ENCODE measurements at regions not wholly inside any gene's neighbourhood (a gene's known extent, or its start where the extent isn't known, plus 50 kb on each side); places are given as distances from the start of the nearest gene placed in this dataset.
"Not testable (repeated sequence)": the region's sequence is repeated elsewhere in the genome, so short reads cannot be mapped to it uniquely, and the experiment has no call there.

- DNase-seq (ENCODE audit: low read depth in 4 of 4, low spot score in 1 of 4), result no peak
These were observed 179.9 kb upstream of the THBS1 start for GRCh38 chr15:39400821-39401550.

DNA sequence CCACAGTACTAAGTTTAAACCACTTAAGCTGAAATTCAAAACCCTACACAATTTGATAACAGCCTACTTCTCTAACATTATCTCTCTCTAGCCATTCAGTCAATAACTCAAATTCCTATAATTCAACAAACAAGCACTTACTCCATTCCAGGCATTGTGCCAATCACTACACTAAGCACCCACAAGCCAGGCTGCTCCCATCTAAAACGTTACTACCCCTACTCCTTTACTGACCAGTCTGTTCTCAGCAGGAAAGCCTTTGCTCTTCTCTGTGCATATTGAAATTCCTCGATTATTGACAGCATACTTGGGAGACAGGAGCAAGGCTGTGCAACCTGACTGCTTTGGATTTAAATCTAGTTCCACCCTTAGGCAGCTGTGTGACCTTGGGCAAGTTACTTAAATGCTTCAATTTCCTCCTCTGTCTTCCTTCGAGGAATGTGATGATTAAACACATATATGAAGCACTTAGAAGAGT is 177.2 kb upstream of the THBS1 start:
- no peak for DNase-seq (ENCODE audit: low read depth in 4 of 4, low spot score in 1 of 4)

- no peak for DNase-seq (ENCODE audit: low read depth in 4 of 4, low spot score in 1 of 4)
These were observed 176.1 kb upstream of the THBS1 start for GRCh38 chr15:39404767-39405181.

DNA sequence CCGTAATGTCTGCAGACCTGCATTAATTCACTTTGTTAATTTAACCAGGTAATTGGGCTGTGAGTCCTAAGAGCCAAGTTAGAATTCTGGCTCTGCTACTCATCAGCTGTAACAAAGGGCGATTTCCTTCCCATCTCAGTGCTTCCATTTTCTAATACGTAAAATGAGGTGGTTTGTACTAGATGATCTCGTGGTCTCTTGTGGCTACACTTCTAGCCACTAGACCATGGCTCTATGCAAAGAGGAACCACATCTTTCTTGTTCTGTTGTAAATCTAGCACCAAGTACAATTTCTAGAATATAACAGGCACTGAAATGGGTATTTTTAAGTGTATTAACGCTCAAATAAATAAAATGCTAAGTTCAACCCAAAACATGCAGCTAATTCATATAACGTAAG is 174.4 kb upstream of the THBS1 start:
- DNase-seq (ENCODE audit: low read depth in 4 of 4, low spot score in 1 of 4), result no peak

- DNase-seq (ENCODE audit: low read depth in 4 of 4, low spot score in 1 of 4), result no peak
These were observed 173.8 kb upstream of the THBS1 start for GRCh38 chr15:39407116-39407515.

DNA sequence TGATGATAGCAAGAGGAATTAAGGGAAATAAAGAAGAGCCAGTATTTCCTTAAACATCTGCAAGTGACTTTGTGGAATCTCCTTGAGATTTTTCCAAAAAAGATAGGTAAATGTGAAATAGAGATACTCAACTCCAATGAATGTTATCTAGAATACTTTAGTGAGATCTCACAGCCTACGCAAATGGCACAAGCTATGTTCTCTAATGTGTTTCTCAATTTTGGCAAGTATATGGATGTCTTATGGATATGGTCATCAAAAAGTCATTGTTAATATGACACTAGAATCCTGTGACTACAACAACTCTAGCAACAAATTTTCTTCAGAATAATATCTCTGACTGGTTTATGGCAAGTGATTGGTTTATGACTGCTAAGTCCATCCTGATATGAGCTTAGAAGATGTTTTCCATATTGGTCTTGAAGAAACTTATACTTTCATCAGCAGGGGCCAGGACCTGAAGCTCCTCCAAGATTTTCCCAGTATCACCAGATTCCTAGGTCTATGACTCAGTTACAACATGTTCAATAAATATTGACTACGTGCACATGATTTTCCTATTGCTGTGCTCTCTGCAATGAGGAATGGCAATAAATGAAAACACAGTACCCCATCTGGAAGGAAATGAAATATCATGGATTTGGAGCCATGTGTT is 170.9 kb upstream of the THBS1 start:
- no peak for DNase-seq (ENCODE audit: low read depth in 4 of 4, low spot score in 1 of 4)

DNA sequence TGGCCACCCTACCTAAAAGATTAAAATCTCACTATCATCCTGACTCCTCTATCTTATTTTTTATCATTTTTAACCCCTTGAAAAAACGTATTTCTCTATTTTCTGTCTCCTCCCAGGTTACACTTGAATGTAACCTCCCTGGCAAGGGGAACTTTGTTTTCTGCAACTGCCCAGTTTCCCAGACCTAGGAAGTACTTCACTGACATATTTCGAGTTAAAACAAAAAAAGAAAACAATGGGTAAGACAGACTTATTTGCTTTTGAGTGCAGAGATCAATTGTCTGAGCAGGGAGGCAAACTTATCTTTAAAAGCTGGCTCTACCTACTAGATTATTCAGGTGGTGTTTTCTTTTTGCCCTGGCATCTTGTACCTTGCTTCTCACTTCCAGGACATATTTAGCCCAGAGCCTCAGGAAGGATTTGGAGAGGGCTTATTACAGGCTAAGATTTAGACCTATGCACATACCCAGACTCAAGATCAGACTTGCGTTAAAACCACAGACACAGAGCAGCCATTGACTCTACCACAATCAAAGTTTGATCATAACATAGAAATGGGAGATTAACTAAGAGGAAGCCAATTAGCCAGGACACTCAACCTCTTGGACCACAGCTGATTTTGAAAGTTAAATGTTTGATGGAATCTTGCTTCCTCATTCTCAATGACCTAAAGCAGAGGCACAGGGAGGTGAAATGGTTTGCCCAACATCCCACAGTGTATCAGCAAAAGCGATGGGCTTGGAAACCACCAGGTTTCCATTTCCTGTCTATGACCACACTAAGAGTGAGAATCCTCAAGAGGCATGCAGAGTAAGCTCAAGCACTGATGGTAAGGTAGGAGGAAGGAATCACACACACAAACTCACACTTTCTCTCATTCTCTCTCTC is 169.5 kb upstream of the THBS1 start:
- DNase-seq (ENCODE audit: low read depth in 4 of 4, low spot score in 1 of 4), result no peak

GRCh38 chr15:39413558-39413957 is 167.3 kb upstream of the THBS1 start:
- DNase-seq (ENCODE audit: low read depth in 4 of 4, low spot score in 1 of 4), result no peak

DNA sequence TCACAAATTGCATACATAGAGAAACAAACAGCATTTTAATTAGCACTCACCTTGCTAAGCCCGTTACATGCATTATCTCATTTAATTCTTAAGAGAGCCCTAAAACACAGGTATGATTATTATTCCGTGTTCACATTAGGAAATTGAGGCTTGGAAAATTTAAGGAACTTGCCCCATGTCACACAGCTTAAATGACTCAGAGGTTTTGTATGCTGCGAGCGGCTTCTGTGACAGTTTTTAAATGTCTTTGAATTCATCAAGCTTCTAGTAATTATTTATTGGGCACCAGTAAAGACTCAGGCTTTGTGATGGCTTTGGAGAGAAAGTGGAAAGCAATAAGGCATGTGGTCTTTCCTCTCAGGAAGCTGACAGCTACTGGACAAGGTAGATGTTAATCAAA is 166.7 kb upstream of the THBS1 start:
- no peak for DNase-seq (ENCODE audit: low read depth in 4 of 4, low spot score in 1 of 4)

- DNase-seq (ENCODE audit: low read depth in 4 of 4, low spot score in 1 of 4), result no peak
These were observed 165.2 kb upstream of the THBS1 start for GRCh38 chr15:39415634-39416033.

- no peak for DNase-seq (ENCODE audit: low read depth in 4 of 4, low spot score in 1 of 4)
These were observed 164.6 kb upstream of the THBS1 start for GRCh38 chr15:39416258-39416657.

DNA sequence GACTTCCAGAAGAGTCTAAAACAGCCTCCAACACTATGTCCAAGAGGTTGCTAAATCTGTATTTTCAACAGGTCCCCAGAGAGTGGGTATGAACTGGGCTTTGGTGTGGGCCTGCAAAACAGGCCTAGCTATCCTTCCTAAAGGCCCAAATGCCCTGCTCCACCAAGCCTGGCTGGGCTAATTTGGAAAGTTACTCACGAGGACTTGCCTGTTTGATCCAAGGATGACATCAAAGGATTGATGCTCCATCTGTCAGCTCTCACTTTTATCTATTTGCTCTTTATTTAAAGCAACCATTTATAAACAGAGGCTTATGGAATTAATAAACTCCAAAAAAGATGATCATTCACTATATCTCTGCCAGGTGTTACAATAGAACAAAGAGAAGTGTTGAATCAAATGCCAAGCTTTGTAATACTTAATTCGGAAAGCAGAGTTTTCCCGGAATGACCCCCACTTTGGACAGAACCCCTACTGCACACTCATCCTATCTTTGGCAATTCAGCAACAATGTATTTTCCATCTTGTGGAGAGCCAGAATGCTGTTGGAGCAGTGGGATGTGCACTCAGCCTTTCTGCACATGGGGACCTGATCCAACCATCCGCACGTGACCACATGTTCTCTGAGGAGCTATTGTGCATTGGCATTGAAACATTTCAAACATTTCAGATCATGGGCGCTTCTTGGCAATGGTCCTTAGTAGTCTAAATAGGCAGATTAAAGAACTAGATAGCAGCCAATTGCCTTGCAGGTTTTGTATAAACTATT is 163.3 kb upstream of the THBS1 start:
- DNase-seq (ENCODE audit: low read depth in 4 of 4, low spot score in 1 of 4), result no peak

- DNase-seq (ENCODE audit: low read depth in 4 of 4, low spot score in 1 of 4), result no peak
These were observed 161.2 kb upstream of the THBS1 start for GRCh38 chr15:39419651-39420050.

- DNase-seq (ENCODE audit: low read depth in 4 of 4, low spot score in 1 of 4), result not testable (repeated sequence)
These were observed 160.6 kb upstream of the THBS1 start for GRCh38 chr15:39420123-39420852.

DNA sequence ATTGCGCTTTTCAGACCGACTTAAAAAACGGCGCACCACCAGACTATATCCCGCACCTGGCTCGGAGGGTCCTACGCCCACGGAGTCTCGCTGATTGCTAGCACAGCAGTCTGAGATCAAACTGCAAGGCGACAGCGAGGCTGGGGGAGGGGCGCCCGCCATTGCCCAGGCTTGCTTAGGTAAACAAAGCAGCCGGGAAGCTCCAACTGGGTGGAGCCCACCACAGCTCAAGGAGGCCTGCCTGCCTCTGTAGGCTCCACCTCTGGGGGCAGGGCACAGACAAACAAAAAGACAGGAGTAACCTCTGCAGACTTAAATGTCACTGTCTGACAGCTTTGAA is 160.1 kb upstream of the THBS1 start:
- DNase-seq (ENCODE audit: low read depth in 4 of 4, low spot score in 1 of 4), result not testable (repeated sequence)

DNA sequence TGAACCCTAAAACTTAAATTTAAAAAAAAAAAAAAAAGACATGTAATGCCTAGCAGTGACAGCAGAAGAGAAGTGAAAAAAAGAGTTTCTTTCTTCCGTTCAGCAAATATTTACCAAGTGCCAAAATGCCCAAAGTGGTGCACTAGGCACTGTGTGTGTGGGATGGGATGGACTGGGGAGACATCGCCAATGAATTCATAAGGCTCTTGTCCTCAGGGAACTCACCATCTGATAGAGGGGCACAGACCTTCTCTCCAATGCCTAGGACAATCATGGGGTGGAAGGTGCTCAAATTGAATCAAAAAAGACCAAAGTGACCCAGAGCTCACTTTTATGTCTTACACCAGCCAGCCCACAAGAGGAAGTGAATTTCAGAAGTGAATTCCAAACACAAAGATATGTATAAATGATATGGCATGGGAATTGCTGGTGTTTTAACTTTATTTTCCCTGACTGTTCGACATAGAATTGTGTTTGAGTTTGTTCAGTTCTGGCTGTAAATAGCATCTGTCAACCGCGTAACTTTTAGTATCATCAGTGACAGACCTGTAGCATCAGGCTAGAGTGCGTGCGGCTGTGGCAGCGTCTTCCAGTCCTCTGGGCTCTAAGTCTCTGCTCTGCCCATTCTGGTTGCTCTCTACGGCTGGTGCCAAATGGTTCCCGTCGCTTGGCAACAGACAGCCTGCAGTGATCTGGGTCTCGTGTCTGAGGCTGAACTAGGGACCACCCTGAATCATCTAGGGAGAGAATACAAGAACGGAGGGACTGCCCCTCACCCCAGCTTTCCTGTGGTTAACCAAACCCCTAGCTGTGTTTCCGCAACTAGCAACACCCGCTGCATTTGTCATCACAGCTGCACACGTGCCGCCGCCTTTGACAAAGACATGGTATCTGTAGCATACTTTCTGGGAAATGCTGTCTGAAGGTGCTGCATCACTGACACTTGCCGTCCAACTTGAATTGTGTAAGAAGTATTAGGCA is 154.0 kb upstream of the THBS1 start:
- peak; percentile 29 to 72 (median 48) for DNase-seq (ENCODE audit: low read depth in 4 of 4, low spot score in 1 of 4)

DNA sequence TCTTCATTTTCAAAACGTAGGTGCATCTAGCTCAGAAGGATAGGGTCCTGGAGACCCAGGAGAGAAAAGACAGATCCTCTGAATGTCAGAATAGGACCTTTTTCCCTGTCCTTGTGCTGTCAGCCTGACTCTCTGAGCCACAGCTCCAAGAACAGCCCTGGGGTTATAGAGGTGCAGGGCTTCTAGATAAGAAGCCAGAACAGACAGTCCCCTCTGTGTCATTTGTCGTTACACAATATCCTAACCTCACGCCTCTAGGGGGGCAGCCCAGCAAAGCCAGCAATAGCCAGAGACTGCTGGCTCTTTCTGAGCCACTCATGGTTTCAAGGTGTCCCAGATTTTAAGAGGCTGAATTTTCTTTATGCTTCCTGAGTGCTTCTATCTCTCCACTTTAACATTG is 153.2 kb upstream of the THBS1 start:
- DNase-seq (ENCODE audit: low read depth in 4 of 4, low spot score in 1 of 4), result no peak

GRCh38 chr15:39429898-39430357 is 151.0 kb upstream of the THBS1 start:
- no peak for DNase-seq (ENCODE audit: low read depth in 4 of 4, low spot score in 1 of 4)

DNA sequence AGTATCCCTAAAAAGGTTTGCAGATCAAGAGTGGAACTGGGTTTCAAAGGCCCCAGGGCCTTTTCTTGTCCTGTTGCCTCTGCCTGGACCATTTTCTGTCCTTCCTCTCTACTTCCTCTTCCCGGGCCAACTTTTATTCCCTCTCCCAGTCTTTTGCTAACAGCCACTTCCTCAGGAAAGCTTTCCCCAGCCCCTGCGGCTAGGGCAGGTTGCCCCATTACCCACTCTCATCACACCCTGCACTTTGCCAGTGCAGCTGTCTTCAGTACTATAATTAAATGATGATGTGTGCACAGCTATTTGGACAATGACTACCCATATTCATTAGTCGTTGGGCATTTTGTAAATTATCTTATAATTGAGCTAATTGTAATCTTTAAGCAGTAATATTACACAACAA is 150.5 kb upstream of the THBS1 start:
- no peak for DNase-seq (ENCODE audit: low read depth in 4 of 4, low spot score in 1 of 4)

All from stimulated activated CD4-positive, alpha-beta T cell treated with anti-CD3 and anti-CD28 coated beads, Interleukin-1b, Interleukin-23, amount 100 ng/mL, for 24 hours (primary cell).